Endothelial cell of umbilical vein (primary cell): ENCODE measurements at regions not wholly inside any gene's neighbourhood (a gene's known extent, or its start where the extent isn't known, plus 50 kb on each side); places are given as distances from the start of the nearest gene placed in this dataset.

Experiments
- BruUV-seq: library from RNA; stranded (reverse); fragments of 400-500 nt; replicated peaks from 2 replicates; lab custom pipeline; 2021; lab: Mats Ljungman, UMichigan
- CTCF ChIA-PET: fragments of 300-600, 350-600 bp; sonication (Branson Sonifier 250); formaldehyde crosslinking; loops from one replicate; lab custom pipeline; 2021; ENCODE audit warnings: antibody characterized with exemption, inconsistent platforms; lab: Charles Lee
- POLR2A ChIA-PET: fragments of 300-600, 350-600 bp; sonication (Branson Sonifier 250); formaldehyde crosslinking; loops from one replicate; lab custom pipeline; 2021; ENCODE audit warnings: antibody characterized with exemption, inconsistent platforms; lab: Charles Lee
- DNase-seq: peaks from one replicate; pipeline ENCODE4 v3.0.0-alpha.2; 2011; ENCODE audit warnings: low read depth, low spot score
- FAIRE-seq: peaks from 2 replicates; lab custom pipeline; 2011; peaks lifted over from hg19 to GRCh38; lab: Jason Lieb, UNC
- H2AFZ ChIP-seq: 2 replicates; pipeline ENCODE4 v1.6.0; 2012; ENCODE audit warnings: low read depth, low read length, control low read depth, inconsistent platforms
- H3K27ac ChIP-seq: 2 replicates; pipeline ENCODE4 v1.5.1; 2011; ENCODE audit warnings: low read depth, mild to moderate bottlenecking, control low read depth, low read length, moderate library complexity; ENCODE audit not compliant: insufficient read depth
- H3K27me3 ChIP-seq, 2 experiments: 2 replicates each; pipeline versions ENCODE4 v1.6.0 to v1.6.1; 2011; ENCODE audit warnings: low read length in 2 of 2, mixed read lengths in 1 of 2; ENCODE audit not compliant: control insufficient read depth in 2 of 2, insufficient read depth in 2 of 2
- H3K36me3 ChIP-seq, 2 experiments: 2 replicates in 1 of 2; 3 replicates in 1 of 2; pipeline ENCODE4 v1.5.1; 2011; ENCODE audit warnings: low read length in 2 of 2, mild to moderate bottlenecking in 1 of 2, moderate library complexity in 1 of 2; ENCODE audit not compliant: control insufficient read depth in 2 of 2, insufficient read depth in 2 of 2; ENCODE audit errors: extremely low read depth in 1 of 2
- H3K4me1 ChIP-seq: 3 replicates; pipeline ENCODE4 v1.5.1; 2011; ENCODE audit warnings: mild to moderate bottlenecking, low read length; ENCODE audit not compliant: control insufficient read depth, insufficient read depth; ENCODE audit errors: extremely low read depth
- H3K4me2 ChIP-seq: 2 replicates; pipeline ENCODE4 v1.6.1; 2011; ENCODE audit warnings: low read length, control low read depth, mixed read lengths; ENCODE audit not compliant: insufficient read depth
- H3K4me3 ChIP-seq, 3 experiments: fragments of 200-600 bp in 1 of 3; sonication (generic), shearing (Covaris generic) in 1 of 3; replicated peaks in 1 of 3; 2 replicates each; pipeline ENCODE4 v1.5.1; 2011 to 2016; ENCODE audit warnings: control low read depth in 3 of 3, low read length in 3 of 3, mild to moderate bottlenecking in 2 of 3, inconsistent platforms in 1 of 3, low read depth in 1 of 3, moderate library complexity in 1 of 3; ENCODE audit not compliant: insufficient read depth in 1 of 3
- H3K79me2 ChIP-seq: 2 replicates; pipeline ENCODE4 v1.6.0; 2012; ENCODE audit warnings: low read length, inconsistent platforms; ENCODE audit not compliant: control insufficient read depth, insufficient read depth
- H3K9ac ChIP-seq: replicated peaks from 2 replicates; pipeline ENCODE3; 2011; ENCODE audit warnings: low read length, control low read depth; ENCODE audit not compliant: insufficient read depth; ENCODE audit errors: extremely low read depth
- H3K9me1 ChIP-seq: replicated peaks from 3 replicates; pipeline ENCODE4 v1.6.0; 2011; ENCODE audit warnings: mild to moderate bottlenecking, low read length; ENCODE audit not compliant: control insufficient read depth, insufficient read depth; ENCODE audit errors: extremely low read depth
- H3K9me3 ChIP-seq: replicated peaks from 2 replicates; pipeline ENCODE4 v1.5.1; 2012; ENCODE audit warnings: low read length, inconsistent platforms; ENCODE audit not compliant: control insufficient read depth, insufficient read depth
- H4K20me1 ChIP-seq: replicated peaks from 2 replicates; pipeline ENCODE3; 2011; ENCODE audit warnings: mild to moderate bottlenecking, low read length; ENCODE audit not compliant: control insufficient read depth, insufficient read depth; ENCODE audit errors: extremely low read depth
- EZH2 ChIP-seq: IDR thresholded peaks from 2 replicates; pipeline ENCODE4 v1.6.1; 2012; ENCODE audit warnings: borderline replicate concordance, low read depth, mild to moderate bottlenecking, moderate library complexity, low read length, inconsistent platforms; ENCODE audit not compliant: severe bottlenecking
- FOS ChIP-seq: IDR thresholded peaks from 2 replicates; pipeline ENCODE4 v1.6.1; 2011; ENCODE audit warnings: mild to moderate bottlenecking, low read length, moderate library complexity, borderline replicate concordance; ENCODE audit not compliant: insufficient read depth
- GATA2 ChIP-seq: IDR thresholded peaks from 2 replicates; pipeline ENCODE4 v1.7.0; 2011; ENCODE audit warnings: low read depth, mild to moderate bottlenecking, moderate library complexity, mixed read lengths, low read length; ENCODE audit not compliant: insufficient read length, insufficient read depth
- JUN ChIP-seq: IDR thresholded peaks from 2 replicates; pipeline ENCODE4 v1.6.1; 2011; ENCODE audit warnings: borderline replicate concordance, low read depth; ENCODE audit not compliant: insufficient read length, insufficient read depth
- MYC ChIP-seq: IDR thresholded peaks from one replicate; pipeline ENCODE4 v1.6.1; 2011; ENCODE audit warnings: mild to moderate bottlenecking, low read depth, low read length
- POLR2A ChIP-seq: IDR thresholded peaks from 2 replicates; pipeline ENCODE4 v1.6.1; 2012; ENCODE audit warnings: low read depth, mild to moderate bottlenecking, control low read depth, low read length
- POLR2AphosphoS5 ChIP-seq: IDR thresholded peaks from 2 replicates; pipeline ENCODE4 v1.6.1; 2012; ENCODE audit warnings: low read depth, mild to moderate bottlenecking, control low read depth, low read length, moderate library complexity; ENCODE audit not compliant: insufficient read depth
- dilution Hi-C: fragments of 300-500 bp; cut with MboI; formaldehyde crosslinking; loops from one replicate; pipeline ENCODE4 v1.15.0; 2019; ENCODE audit warnings: low sequenced_read_pairs; ENCODE audit not compliant: extremely low pct_ligation_motif_present
- intact Hi-C: fragments of 100-400 bp; cut with micrococcal nuclease; formaldehyde crosslinking; loops from one replicate; pipeline ENCODE4 v1.10.0; 2022
- TF ChIP-seq, protein P1 (sequence below), 2 donors: IDR thresholded peaks; 1 replicate in 1 of 2; 2 replicates in 1 of 2; pipeline ENCODE4 v1.5.1; 2011; ENCODE audit warnings: low read length in 2 of 2, mild to moderate bottlenecking in 2 of 2, moderate library complexity in 2 of 2, control low read depth in 1 of 2, inconsistent platforms in 1 of 2, low read depth in 1 of 2; ENCODE audit not compliant: insufficient read depth in 1 of 2; ENCODE audit errors: extremely low read depth in 1 of 2
- TF ChIP-seq, protein P2 (sequence below): IDR thresholded peaks from 2 replicates; pipeline ENCODE4 v1.6.1; 2011; ENCODE audit not compliant: insufficient read depth, insufficient read length

DNA sequence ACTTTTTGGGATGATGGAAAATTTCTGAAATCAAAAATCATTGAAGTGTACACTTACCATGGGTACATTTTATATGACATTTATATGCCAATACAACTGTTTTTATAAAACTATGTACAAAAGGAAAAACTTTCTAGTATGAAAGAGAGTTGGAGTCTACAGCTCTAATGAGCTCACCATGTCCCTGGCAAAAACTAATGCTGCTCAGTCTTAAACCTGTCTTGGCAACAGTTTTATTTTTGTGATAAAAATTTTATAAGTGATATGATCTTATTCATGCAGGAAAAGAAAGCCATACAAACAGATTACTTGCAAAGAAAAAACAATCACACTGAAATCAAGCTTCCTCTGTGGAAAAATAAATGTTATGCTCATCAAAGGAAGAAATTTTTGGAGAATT, 78.9 kb upstream of the RASEF start:
- POLR2A ChIA-PET, result no interaction called here

More for the DNA sequence above, 78.9 kb upstream of the RASEF start:
- H3K9me1 ChIP-seq, result no peaks in the 10 kb centered on the region
- H3K4me3 ChIP-seq, result no peak overlapping the region
- no peak overlapping the region for H3K27ac ChIP-seq
- no peaks in the 10 kb centered on the region for H3K9me3 ChIP-seq
- intact Hi-C loops (no loop called here), dilution Hi-C loops (no loop called here)
- H3K79me2 ChIP-seq, result no peaks in the 10 kb centered on the region
- H3K4me2 ChIP-seq, result no peak overlapping the region
- no peak for TF ChIP-seq POLR2A
- no peak for TF ChIP-seq EZH2
- TF ChIP-seq GATA2, result no peak
- TF ChIP-seq POLR2AphosphoS5, result no peak
- TF ChIP-seq FOS, result no peak
- TF ChIP-seq JUN, result no peak
- TF ChIP-seq, protein P1, sequence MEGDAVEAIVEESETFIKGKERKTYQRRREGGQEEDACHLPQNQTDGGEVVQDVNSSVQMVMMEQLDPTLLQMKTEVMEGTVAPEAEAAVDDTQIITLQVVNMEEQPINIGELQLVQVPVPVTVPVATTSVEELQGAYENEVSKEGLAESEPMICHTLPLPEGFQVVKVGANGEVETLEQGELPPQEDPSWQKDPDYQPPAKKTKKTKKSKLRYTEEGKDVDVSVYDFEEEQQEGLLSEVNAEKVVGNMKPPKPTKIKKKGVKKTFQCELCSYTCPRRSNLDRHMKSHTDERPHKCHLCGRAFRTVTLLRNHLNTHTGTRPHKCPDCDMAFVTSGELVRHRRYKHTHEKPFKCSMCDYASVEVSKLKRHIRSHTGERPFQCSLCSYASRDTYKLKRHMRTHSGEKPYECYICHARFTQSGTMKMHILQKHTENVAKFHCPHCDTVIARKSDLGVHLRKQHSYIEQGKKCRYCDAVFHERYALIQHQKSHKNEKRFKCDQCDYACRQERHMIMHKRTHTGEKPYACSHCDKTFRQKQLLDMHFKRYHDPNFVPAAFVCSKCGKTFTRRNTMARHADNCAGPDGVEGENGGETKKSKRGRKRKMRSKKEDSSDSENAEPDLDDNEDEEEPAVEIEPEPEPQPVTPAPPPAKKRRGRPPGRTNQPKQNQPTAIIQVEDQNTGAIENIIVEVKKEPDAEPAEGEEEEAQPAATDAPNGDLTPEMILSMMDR (IDR thresholded peaks at IDR 0.05; ENCODE audit: extremely low read depth in 1 of 2, insufficient read depth in 1 of 2, low read depth in 1 of 2, low read length in 2 of 2), result no peak
- no peak for TF ChIP-seq MYC
- TF ChIP-seq, protein P2, sequence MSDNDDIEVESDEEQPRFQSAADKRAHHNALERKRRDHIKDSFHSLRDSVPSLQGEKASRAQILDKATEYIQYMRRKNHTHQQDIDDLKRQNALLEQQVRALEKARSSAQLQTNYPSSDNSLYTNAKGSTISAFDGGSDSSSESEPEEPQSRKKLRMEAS, result no peak
- no peak overlapping the region for H2AFZ ChIP-seq
- BruUV-seq, result no TSS peak
- H3K4me1 ChIP-seq, result no peaks in the 10 kb centered on the region
- DNase-seq, result no peak
- no peak for FAIRE-seq
- CTCF ChIA-PET, result interaction anchor here (0.9 kb wide), 1 partner anchor 8 kb away, joined by 3 read pairs; no protein-coding TSS in a partner anchor
- H3K9ac ChIP-seq, result no peak overlapping the region
- H3K36me3 ChIP-seq, result no peaks in the 10 kb centered on the region
- no peaks in the 10 kb centered on the region for H4K20me1 ChIP-seq
- H3K27me3 ChIP-seq, result peaks cover 0 to 2% of the 10 kb centered on the region in 2 experiments
